GM12878 (cell line): ENCODE measurements at regions not wholly inside any gene's neighbourhood (a gene's known extent, or its start where the extent isn't known, plus 50 kb on each side); places are given as distances from the start of the nearest gene placed in this dataset.
A peak's percentile ranks its signal among the peaks of the same experiment; 100 is the strongest.

ENCODE experiments used
- ATAC-seq: fragments of 200-7000 bp; cut with Tn5 transposase; 3 replicates; pipeline ENCODE4 v1.9.1; 2020; ENCODE audit warnings: mild to moderate bottlenecking, moderate library complexity
- BruUV-seq: library from RNA; stranded (reverse); fragments of 400-500 nt; replicated peaks from 2 replicates; lab custom pipeline; 2021; lab: Mats Ljungman, UMichigan
- CTCF ChIA-PET: fragments of 300-600 bp; sonication (Branson Sonifier 250); formaldehyde crosslinking; extraction: SDS; loops from one replicate; lab custom pipeline; 2021; ENCODE audit warnings: inconsistent platforms; lab: Yijun Ruan, JAX
- POLR2A ChIA-PET: fragments of 350-600 bp; formaldehyde crosslinking; extraction: SDS; loops from one replicate; lab custom pipeline; 2021; ENCODE audit warnings: inconsistent platforms; lab: Charles Lee
- RAD21 ChIA-PET: fragments of 300-600 bp; sonication (Branson Sonifier 250); formaldehyde crosslinking; loops from one replicate; lab custom pipeline; 2023; ENCODE audit warnings: antibody characterized with exemption; ENCODE audit not compliant: unreplicated experiment; lab: Charles Lee
- SMC1A ChIA-PET: fragments of 300-600 bp; sonication (Branson Sonifier 250); formaldehyde crosslinking; loops from one replicate; lab custom pipeline; 2023; ENCODE audit not compliant: unreplicated experiment, uncharacterized antibody; lab: Charles Lee
- DNase-seq: peaks from one replicate; pipeline ENCODE4 v3.0.0-alpha.2; 2011; ENCODE audit warnings: low read depth, low spot score
- FAIRE-seq: peaks from 3 replicates; lab custom pipeline; 2011; peaks lifted over from hg19 to GRCh38; lab: Jason Lieb, UNC
- H2AFZ ChIP-seq: 2 replicates; pipeline ENCODE4 v1.6.0; 2011; ENCODE audit warnings: low read depth, low read length, control low read depth; ENCODE audit not compliant: control insufficient read depth
- H3K27ac ChIP-seq: 2 replicates; pipeline ENCODE4 v1.5.1; 2011; ENCODE audit warnings: control low read depth; ENCODE audit not compliant: control insufficient read depth, insufficient read depth
- H3K27me3 ChIP-seq, 2 experiments: replicated peaks in 1 of 2; 2 replicates each; pipeline versions ENCODE4 v1.6.0 to v1.6.1; 2011; ENCODE audit warnings: low read length in 1 of 2; ENCODE audit not compliant: control insufficient read depth in 2 of 2, insufficient read depth in 2 of 2
- H3K36me3 ChIP-seq, 2 experiments: 2 replicates each; pipeline ENCODE4 v1.5.1; 2011; ENCODE audit warnings: low read length in 1 of 2; ENCODE audit not compliant: control insufficient read depth in 2 of 2, insufficient read depth in 2 of 2
- H3K4me1 ChIP-seq: 2 replicates; pipeline ENCODE4 v1.6.1; 2011; ENCODE audit warnings: mild to moderate bottlenecking, low read length, moderate library complexity, mixed read lengths; ENCODE audit not compliant: control insufficient read depth, insufficient read depth
- H3K4me2 ChIP-seq: 2 replicates; pipeline ENCODE4 v1.6.0; 2011; ENCODE audit warnings: control low read depth; ENCODE audit not compliant: control insufficient read depth, insufficient read depth
- H3K4me3 ChIP-seq: fragments of 200-600 bp; sonication (generic); 2 replicates; pipeline ENCODE4 v1.5.1; 2016
- H3K79me2 ChIP-seq: 2 replicates; pipeline ENCODE4 v1.6.0; 2011; ENCODE audit warnings: low read length; ENCODE audit not compliant: control insufficient read depth, insufficient read depth
- H3K9ac ChIP-seq: 2 replicates; pipeline ENCODE4 v1.8.0; 2011; ENCODE audit warnings: low read length, control low read depth, mixed read lengths; ENCODE audit not compliant: control insufficient read depth, insufficient read depth
- H3K9me3 ChIP-seq: replicated peaks from 3 replicates; pipeline ENCODE4 v1.5.1; 2011; ENCODE audit warnings: mild to moderate bottlenecking, low read length; ENCODE audit not compliant: control insufficient read depth, insufficient read depth
- H4K20me1 ChIP-seq: 2 replicates; pipeline ENCODE4 v1.6.0; 2011; ENCODE audit not compliant: control insufficient read depth, insufficient read depth
- BHLHE40 ChIP-seq, 2 experiments: fragments of 450-650 bp in 1 of 2; IDR thresholded peaks; 2 replicates each; pipeline ENCODE4 v1.6.1; 2011 to 2017; ENCODE audit warnings: low read depth in 2 of 2, borderline replicate concordance in 1 of 2, improper control_type of control experiment in 1 of 2, low read length in 1 of 2, mild to moderate bottlenecking in 1 of 2
- EP300 ChIP-seq, 2 experiments: fragments of 150-350 bp in 1 of 2; IDR thresholded peaks; 2 replicates each; pipeline ENCODE4 v1.6.1; 2011 to 2012; ENCODE audit warnings: low read depth in 2 of 2, low read length in 2 of 2, borderline replicate concordance in 1 of 2, improper control_type of control experiment in 1 of 2, inconsistent platforms in 1 of 2; ENCODE audit not compliant: control insufficient read depth in 1 of 2
- NBN ChIP-seq: fragments of 450-650 bp; IDR thresholded peaks from 2 replicates; pipeline ENCODE4 v1.6.1; 2016
- RAD51 ChIP-seq: fragments of 450-650 bp; IDR thresholded peaks from 2 replicates; pipeline ENCODE4 v1.6.1; 2016; ENCODE audit warnings: moderate library complexity, mild to moderate bottlenecking, inconsistent platforms
- SMAD5 ChIP-seq: IDR thresholded peaks from 2 replicates; pipeline ENCODE4 v1.6.1; 2016; ENCODE audit warnings: antibody characterized with exemption, low read depth
- SPI1 ChIP-seq: IDR thresholded peaks from 2 replicates; pipeline ENCODE4 v1.6.1; 2011; ENCODE audit warnings: low read depth, mild to moderate bottlenecking, low read length, moderate library complexity, borderline replicate concordance; ENCODE audit not compliant: insufficient read depth
- TARDBP ChIP-seq: IDR thresholded peaks from 2 replicates; pipeline ENCODE4 v1.6.1; 2016; ENCODE audit warnings: borderline replicate concordance
- WGBS: methylation state at CpG from one replicate; pipeline ENCODE4 v1.1.6; 2016; ENCODE audit warnings: low lambda C conversion rate; ENCODE audit not compliant: insufficient replicate concordance, insufficient coverage; ENCODE audit errors: missing lambda C conversion rate; 5-methylcytosine and 5-hydroxymethylcytosine counted together
- in situ Hi-C: fragments of 300-500 bp; cut with MboI; formaldehyde crosslinking; loops from 9 replicates; pipeline ENCODE4 v1.14.3; 2018; ENCODE audit warnings: mixed read lengths
- intact Hi-C: fragments of 100-400 bp; cut with micrococcal nuclease; formaldehyde crosslinking; loops from one replicate; pipeline ENCODE4 v1.14.2; 2022; ENCODE audit not compliant: unreplicated experiment
- TF ChIP-seq, protein P1 (sequence below): IDR thresholded peaks from 2 replicates; pipeline ENCODE4 v1.6.1; 2012; ENCODE audit warnings: low read length, inconsistent platforms
- TF ChIP-seq, protein P2 (sequence below): IDR thresholded peaks from 2 replicates; pipeline ENCODE4 v1.6.1; 2012; ENCODE audit warnings: mild to moderate bottlenecking, low read depth, low read length
- TF ChIP-seq, protein P3 (sequence below): fragments of 150-350 bp; IDR thresholded peaks from 2 replicates; pipeline ENCODE4 v1.6.1; 2014; ENCODE audit warnings: mild to moderate bottlenecking, low read depth, low read length

DNA sequence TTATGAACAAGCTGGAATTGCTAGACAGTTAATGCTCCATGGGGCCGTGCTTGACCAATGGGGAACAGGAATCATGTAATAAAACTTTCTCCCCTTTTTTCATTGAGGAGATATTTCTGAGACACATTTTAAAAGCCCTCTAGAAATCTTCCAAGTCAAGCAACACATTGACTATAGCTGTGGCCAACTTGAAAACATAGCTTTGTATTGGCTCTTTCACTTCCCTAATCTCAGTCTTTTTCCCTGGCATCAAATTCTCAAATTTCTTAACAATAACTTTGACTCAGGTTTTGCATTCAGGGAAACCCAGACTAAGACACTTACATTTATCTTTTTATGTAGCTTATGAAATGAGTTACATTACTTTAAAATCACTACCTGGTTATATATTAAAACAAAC is 947.1 kb upstream of the MBL2 start:
- no peak for DNase-seq
- Histone ChIP-seq H3K9ac (no peak overlapping the region), H3K9me3 (no peaks in the 10 kb centered on the region), H3K79me2 (no peaks in the 10 kb centered on the region), H2AFZ (no peak overlapping the region), H3K4me3 (no peak overlapping the region), H3K4me2 (no peak overlapping the region), H3K27me3 (no peaks in the 10 kb centered on the region), H3K4me1 (no peaks in the 10 kb centered on the region), H4K20me1 (no peaks in the 10 kb centered on the region), H3K27ac (no peak overlapping the region), H3K36me3 (no peaks in the 10 kb centered on the region)
- RAD21 ChIA-PET = no interaction called here
- in situ Hi-C loops = no loop called here
- CTCF ChIA-PET = interaction anchor here (0.6 kb wide), 2 partner anchors 68 to 1246 kb away, joined by 3 read pairs; no protein-coding TSS in a partner anchor
- no TSS peak for BruUV-seq
- 17% methylated on average over 1 of the region's 1 CpG for WGBS
- intact Hi-C loops = no loop called here
- peak; percentile 40; the same call in 1 of the 3 replicates for ATAC-seq
- FAIRE-seq = no peak
- peak; percentile 58; the same call in 1 of the 2 replicates for TF ChIP-seq SPI1
- TF ChIP-seq NBN = no peak
- no peak for TF ChIP-seq BHLHE40 (IDR thresholded peaks at IDR 0.05; ENCODE audit: borderline replicate concordance in 1 of 2, low read depth in 2 of 2, low read length in 1 of 2)
- TF ChIP-seq, protein P1, sequence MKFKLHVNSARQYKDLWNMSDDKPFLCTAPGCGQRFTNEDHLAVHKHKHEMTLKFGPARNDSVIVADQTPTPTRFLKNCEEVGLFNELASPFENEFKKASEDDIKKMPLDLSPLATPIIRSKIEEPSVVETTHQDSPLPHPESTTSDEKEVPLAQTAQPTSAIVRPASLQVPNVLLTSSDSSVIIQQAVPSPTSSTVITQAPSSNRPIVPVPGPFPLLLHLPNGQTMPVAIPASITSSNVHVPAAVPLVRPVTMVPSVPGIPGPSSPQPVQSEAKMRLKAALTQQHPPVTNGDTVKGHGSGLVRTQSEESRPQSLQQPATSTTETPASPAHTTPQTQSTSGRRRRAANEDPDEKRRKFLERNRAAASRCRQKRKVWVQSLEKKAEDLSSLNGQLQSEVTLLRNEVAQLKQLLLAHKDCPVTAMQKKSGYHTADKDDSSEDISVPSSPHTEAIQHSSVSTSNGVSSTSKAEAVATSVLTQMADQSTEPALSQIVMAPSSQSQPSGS = no peak
- TF ChIP-seq TARDBP = no peak
- POLR2A ChIA-PET = no interaction called here
- SMC1A ChIA-PET = no interaction called here

DNA sequence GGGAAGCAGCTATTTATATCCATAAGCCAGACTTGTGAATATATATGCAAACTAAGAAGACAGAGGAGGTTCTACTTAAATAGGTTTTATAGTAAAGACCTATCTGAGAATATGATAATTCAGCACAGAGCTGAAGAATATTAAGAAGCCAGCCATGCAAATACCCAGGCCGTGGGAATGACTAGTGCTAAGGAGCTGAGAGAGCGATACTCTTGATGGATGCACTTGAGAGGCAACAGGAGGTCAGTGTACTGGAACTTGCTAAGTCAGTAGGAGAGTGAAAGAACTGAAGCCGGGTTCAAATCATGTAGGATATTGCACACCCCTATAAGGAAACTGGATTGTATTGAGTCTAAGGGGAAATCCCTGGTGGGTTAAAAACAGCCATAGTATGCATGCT is 943.6 kb upstream of the MBL2 start:
- H3K79me2 ChIP-seq = no peaks in the 10 kb centered on the region
- ChIA-PET CTCF (no interaction called here), POLR2A (no interaction called here), SMC1A (no interaction called here), RAD21 (no interaction called here)
- no peaks in the 10 kb centered on the region for H4K20me1 ChIP-seq
- WGBS = 15% methylated on average over 3 of the region's 3 CpGs
- no peak overlapping the region for H3K4me3 ChIP-seq
- H3K4me1 ChIP-seq = no peaks in the 10 kb centered on the region
- FAIRE-seq = no peak
- no peak for ATAC-seq
- no peak overlapping the region for H3K9ac ChIP-seq
- in situ Hi-C loops = no loop called here
- H2AFZ ChIP-seq = no peak overlapping the region
- no TSS peak for BruUV-seq
- intact Hi-C loops = no loop called here
- no peak overlapping the region for H3K27ac ChIP-seq
- H3K36me3 ChIP-seq = no peaks in the 10 kb centered on the region
- no peaks in the 10 kb centered on the region for H3K27me3 ChIP-seq
- no peak overlapping the region for H3K4me2 ChIP-seq
- no peaks in the 10 kb centered on the region for H3K9me3 ChIP-seq
- DNase-seq = no peak
- no peak for TF ChIP-seq RAD51
- TF ChIP-seq, protein P2, sequence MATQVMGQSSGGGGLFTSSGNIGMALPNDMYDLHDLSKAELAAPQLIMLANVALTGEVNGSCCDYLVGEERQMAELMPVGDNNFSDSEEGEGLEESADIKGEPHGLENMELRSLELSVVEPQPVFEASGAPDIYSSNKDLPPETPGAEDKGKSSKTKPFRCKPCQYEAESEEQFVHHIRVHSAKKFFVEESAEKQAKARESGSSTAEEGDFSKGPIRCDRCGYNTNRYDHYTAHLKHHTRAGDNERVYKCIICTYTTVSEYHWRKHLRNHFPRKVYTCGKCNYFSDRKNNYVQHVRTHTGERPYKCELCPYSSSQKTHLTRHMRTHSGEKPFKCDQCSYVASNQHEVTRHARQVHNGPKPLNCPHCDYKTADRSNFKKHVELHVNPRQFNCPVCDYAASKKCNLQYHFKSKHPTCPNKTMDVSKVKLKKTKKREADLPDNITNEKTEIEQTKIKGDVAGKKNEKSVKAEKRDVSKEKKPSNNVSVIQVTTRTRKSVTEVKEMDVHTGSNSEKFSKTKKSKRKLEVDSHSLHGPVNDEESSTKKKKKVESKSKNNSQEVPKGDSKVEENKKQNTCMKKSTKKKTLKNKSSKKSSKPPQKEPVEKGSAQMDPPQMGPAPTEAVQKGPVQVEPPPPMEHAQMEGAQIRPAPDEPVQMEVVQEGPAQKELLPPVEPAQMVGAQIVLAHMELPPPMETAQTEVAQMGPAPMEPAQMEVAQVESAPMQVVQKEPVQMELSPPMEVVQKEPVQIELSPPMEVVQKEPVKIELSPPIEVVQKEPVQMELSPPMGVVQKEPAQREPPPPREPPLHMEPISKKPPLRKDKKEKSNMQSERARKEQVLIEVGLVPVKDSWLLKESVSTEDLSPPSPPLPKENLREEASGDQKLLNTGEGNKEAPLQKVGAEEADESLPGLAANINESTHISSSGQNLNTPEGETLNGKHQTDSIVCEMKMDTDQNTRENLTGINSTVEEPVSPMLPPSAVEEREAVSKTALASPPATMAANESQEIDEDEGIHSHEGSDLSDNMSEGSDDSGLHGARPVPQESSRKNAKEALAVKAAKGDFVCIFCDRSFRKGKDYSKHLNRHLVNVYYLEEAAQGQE = no peak
- TF ChIP-seq, protein P3, sequence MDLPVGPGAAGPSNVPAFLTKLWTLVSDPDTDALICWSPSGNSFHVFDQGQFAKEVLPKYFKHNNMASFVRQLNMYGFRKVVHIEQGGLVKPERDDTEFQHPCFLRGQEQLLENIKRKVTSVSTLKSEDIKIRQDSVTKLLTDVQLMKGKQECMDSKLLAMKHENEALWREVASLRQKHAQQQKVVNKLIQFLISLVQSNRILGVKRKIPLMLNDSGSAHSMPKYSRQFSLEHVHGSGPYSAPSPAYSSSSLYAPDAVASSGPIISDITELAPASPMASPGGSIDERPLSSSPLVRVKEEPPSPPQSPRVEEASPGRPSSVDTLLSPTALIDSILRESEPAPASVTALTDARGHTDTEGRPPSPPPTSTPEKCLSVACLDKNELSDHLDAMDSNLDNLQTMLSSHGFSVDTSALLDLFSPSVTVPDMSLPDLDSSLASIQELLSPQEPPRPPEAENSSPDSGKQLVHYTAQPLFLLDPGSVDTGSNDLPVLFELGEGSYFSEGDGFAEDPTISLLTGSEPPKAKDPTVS = no peak
- TF ChIP-seq EP300 (IDR thresholded peaks at IDR 0.05; ENCODE audit: borderline replicate concordance in 1 of 2, control insufficient read depth in 1 of 2, low read depth in 2 of 2, low read length in 2 of 2) = no peak
- no peak for TF ChIP-seq SMAD5
